ENCODE measurements at regions not wholly inside any gene's neighbourhood (a gene's known extent, or its start where the extent isn't known, plus 50 kb on each side); places are given as distances from the start of the nearest gene placed in this dataset.

- Histone ChIP-seq H3K4me2 (ENCODE audit: control insufficient read depth, insufficient read depth) (no peak overlapping the region), H4K20me1 (ENCODE audit: control insufficient read depth, insufficient read depth) (no peaks in the 10 kb centered on the region), H3K4me1 (ENCODE audit: control insufficient read depth, insufficient read depth, low read length) (no peaks in the 10 kb centered on the region; the same call in 1 of the 2 replicates), H3K9ac (ENCODE audit: control insufficient read depth, insufficient read depth, low read length) (no peak overlapping the region), H3K79me2 (ENCODE audit: control insufficient read depth, insufficient read depth, low read length) (no peaks in the 10 kb centered on the region), H3K27me3 (replicated peaks in 1 of 2; ENCODE audit: control insufficient read depth in 2 of 2, insufficient read depth in 2 of 2, low read length in 1 of 2) (no peaks in the 10 kb centered on the region), H3K27ac (ENCODE audit: control insufficient read depth, insufficient read depth) (no peak overlapping the region), H3K4me3 (no peak overlapping the region), H2AFZ (ENCODE audit: control insufficient read depth, low read depth, low read length) (no peak overlapping the region), H3K36me3 (ENCODE audit: control insufficient read depth in 2 of 2, insufficient read depth in 2 of 2, low read length in 1 of 2) (no peaks in the 10 kb centered on the region), H3K9me3 (replicated peaks; ENCODE audit: control insufficient read depth, insufficient read depth, low read length) (no peaks in the 10 kb centered on the region)
- RAD21 ChIA-PET (ENCODE audit: unreplicated experiment), result no interaction called here
- no TSS peak for BruUV-seq (replicated peaks)
- intact Hi-C loops (cut with micrococcal nuclease; ENCODE audit: unreplicated experiment) (no loop called here), in situ Hi-C loops (cut with MboI) (no loop called here)
- ATAC-seq, result no peak
- WGBS (ENCODE audit: insufficient coverage, insufficient replicate concordance, low lambda C conversion rate, missing lambda C conversion rate), result 40% methylated on average over 5 of the region's 5 CpGs
- CTCF ChIA-PET, result interaction anchor here (0.5 kb wide), 1 partner anchor 267 kb away, joined by 4 read pairs; no protein-coding TSS in a partner anchor
- SMC1A ChIA-PET (ENCODE audit: uncharacterized antibody, unreplicated experiment), result interaction anchor here (0.8 kb wide), 1 partner anchor 10 kb away, joined by 3 read pairs; no protein-coding TSS in a partner anchor
- no peak for DNase-seq (ENCODE audit: low read depth, low spot score)
- no peak for FAIRE-seq
- POLR2A ChIA-PET, result no interaction called here
- no peak for TF ChIP-seq NR2C1 (IDR thresholded peaks at IDR 0.05)
- TF ChIP-seq CBFB (IDR thresholded peaks at IDR 0.05; ENCODE audit: low read depth), result no peak
- TF ChIP-seq KAT2A (conservative IDR thresholded peaks at IDR 0.05; ENCODE audit: control insufficient read depth, low read depth, low read length), result no peak
- no peak for TF ChIP-seq E2F4 (IDR thresholded peaks at IDR 0.05; ENCODE audit: low read depth, low read length)
- TF ChIP-seq, protein P1, sequence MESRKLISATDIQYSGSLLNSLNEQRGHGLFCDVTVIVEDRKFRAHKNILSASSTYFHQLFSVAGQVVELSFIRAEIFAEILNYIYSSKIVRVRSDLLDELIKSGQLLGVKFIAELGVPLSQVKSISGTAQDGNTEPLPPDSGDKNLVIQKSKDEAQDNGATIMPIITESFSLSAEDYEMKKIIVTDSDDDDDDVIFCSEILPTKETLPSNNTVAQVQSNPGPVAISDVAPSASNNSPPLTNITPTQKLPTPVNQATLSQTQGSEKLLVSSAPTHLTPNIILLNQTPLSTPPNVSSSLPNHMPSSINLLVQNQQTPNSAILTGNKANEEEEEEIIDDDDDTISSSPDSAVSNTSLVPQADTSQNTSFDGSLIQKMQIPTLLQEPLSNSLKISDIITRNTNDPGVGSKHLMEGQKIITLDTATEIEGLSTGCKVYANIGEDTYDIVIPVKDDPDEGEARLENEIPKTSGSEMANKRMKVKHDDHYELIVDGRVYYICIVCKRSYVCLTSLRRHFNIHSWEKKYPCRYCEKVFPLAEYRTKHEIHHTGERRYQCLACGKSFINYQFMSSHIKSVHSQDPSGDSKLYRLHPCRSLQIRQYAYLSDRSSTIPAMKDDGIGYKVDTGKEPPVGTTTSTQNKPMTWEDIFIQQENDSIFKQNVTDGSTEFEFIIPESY (IDR thresholded peaks at IDR 0.05), result no peak
- TF ChIP-seq, protein P2, sequence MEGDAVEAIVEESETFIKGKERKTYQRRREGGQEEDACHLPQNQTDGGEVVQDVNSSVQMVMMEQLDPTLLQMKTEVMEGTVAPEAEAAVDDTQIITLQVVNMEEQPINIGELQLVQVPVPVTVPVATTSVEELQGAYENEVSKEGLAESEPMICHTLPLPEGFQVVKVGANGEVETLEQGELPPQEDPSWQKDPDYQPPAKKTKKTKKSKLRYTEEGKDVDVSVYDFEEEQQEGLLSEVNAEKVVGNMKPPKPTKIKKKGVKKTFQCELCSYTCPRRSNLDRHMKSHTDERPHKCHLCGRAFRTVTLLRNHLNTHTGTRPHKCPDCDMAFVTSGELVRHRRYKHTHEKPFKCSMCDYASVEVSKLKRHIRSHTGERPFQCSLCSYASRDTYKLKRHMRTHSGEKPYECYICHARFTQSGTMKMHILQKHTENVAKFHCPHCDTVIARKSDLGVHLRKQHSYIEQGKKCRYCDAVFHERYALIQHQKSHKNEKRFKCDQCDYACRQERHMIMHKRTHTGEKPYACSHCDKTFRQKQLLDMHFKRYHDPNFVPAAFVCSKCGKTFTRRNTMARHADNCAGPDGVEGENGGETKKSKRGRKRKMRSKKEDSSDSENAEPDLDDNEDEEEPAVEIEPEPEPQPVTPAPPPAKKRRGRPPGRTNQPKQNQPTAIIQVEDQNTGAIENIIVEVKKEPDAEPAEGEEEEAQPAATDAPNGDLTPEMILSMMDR (IDR thresholded peaks at IDR 0.05 in 2 of 3, conservative IDR thresholded peaks at IDR 0.05 in 1 of 3; ENCODE audit: control insufficient read depth in 2 of 3, extremely low read depth in 1 of 3, insufficient read depth in 1 of 3, low read depth in 3 of 3, low read length in 3 of 3), result no peak
- no peak for TF ChIP-seq NFYB (IDR thresholded peaks at IDR 0.05; ENCODE audit: insufficient read depth, low read depth, low read length)
- no peak for TF ChIP-seq RAD51 (IDR thresholded peaks at IDR 0.05)
- no peak for TF ChIP-seq POLR2AphosphoS2 (IDR thresholded peaks at IDR 0.05; ENCODE audit: low read depth, low read length)
- no peak for TF ChIP-seq LARP7 (IDR thresholded peaks at IDR 0.05)
- TF ChIP-seq, protein P3, sequence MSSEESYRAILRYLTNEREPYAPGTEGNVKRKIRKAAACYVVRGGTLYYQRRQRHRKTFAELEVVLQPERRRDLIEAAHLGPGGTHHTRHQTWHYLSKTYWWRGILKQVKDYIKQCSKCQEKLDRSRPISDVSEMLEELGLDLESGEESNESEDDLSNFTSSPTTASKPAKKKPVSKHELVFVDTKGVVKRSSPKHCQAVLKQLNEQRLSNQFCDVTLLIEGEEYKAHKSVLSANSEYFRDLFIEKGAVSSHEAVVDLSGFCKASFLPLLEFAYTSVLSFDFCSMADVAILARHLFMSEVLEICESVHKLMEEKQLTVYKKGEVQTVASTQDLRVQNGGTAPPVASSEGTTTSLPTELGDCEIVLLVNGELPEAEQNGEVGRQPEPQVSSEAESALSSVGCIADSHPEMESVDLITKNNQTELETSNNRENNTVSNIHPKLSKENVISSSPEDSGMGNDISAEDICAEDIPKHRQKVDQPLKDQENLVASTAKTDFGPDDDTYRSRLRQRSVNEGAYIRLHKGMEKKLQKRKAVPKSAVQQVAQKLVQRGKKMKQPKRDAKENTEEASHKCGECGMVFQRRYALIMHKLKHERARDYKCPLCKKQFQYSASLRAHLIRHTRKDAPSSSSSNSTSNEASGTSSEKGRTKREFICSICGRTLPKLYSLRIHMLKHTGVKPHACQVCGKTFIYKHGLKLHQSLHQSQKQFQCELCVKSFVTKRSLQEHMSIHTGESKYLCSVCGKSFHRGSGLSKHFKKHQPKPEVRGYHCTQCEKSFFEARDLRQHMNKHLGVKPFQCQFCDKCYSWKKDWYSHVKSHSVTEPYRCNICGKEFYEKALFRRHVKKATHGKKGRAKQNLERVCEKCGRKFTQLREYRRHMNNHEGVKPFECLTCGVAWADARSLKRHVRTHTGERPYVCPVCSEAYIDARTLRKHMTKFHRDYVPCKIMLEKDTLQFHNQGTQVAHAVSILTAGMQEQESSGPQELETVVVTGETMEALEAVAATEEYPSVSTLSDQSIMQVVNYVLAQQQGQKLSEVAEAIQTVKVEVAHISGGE (CRISPR knock-in tag; IDR thresholded peaks at IDR 0.05), result no peak
- TF ChIP-seq BHLHE40 (IDR thresholded peaks at IDR 0.05; ENCODE audit: borderline replicate concordance in 1 of 2, low read depth in 2 of 2, low read length in 1 of 2), result no peak
- TF ChIP-seq, protein P4, sequence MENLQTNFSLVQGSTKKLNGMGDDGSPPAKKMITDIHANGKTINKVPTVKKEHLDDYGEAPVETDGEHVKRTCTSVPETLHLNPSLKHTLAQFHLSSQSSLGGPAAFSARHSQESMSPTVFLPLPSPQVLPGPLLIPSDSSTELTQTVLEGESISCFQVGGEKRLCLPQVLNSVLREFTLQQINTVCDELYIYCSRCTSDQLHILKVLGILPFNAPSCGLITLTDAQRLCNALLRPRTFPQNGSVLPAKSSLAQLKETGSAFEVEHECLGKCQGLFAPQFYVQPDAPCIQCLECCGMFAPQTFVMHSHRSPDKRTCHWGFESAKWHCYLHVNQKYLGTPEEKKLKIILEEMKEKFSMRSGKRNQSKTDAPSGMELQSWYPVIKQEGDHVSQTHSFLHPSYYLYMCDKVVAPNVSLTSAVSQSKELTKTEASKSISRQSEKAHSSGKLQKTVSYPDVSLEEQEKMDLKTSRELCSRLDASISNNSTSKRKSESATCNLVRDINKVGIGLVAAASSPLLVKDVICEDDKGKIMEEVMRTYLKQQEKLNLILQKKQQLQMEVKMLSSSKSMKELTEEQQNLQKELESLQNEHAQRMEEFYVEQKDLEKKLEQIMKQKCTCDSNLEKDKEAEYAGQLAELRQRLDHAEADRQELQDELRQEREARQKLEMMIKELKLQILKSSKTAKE (IDR thresholded peaks at IDR 0.05; ENCODE audit: low read depth, poor library complexity, severe bottlenecking), result no peak
- TF ChIP-seq ZNF622 (IDR thresholded peaks at IDR 0.05), result no peak
These were observed 231.9 kb upstream of the FOXN3 start for GRCh38 chr14:89648924-89649323.

Measured in GM12878 (cell line).